Uterus (tissue), 2 donors: ENCODE measurements at regions not wholly inside any gene's neighbourhood (a gene's known extent, or its start where the extent isn't known, plus 50 kb on each side); places are given as distances from the start of the nearest gene placed in this dataset.

ENCODE experiments used
- CTCF ChIP-seq, 4 experiments: fragments of 200-600 bp in 2 of 4; fragments of 450-650 bp in 2 of 4; sonication (generic) in 2 of 4; IDR thresholded peaks; one replicate each; pipeline ENCODE4 v1.5.1; 2016 to 2019; ENCODE audit warnings: antibody characterized with exemption in 4 of 4, mild to moderate bottlenecking in 2 of 4, moderate library complexity in 1 of 4
- POLR2A ChIP-seq, 2 donors: fragments of 450-650 bp; IDR thresholded peaks; one replicate each; pipeline ENCODE4 v1.6.1; 2016; ENCODE audit warnings: antibody characterized with exemption in 2 of 2, mild to moderate bottlenecking in 1 of 2, moderate library complexity in 1 of 2

GRCh38 chr16:79400462-79401149, 199.9 kb downstream of the MAF start:
- TF ChIP-seq POLR2A (IDR thresholded peaks at IDR 0.05), result no peak
- no peak for TF ChIP-seq CTCF (IDR thresholded peaks at IDR 0.05)
